Sigmoid colon (tissue), 6 donors: ENCODE measurements at regions not wholly inside any gene's neighbourhood (a gene's known extent, or its start where the extent isn't known, plus 50 kb on each side); places are given as distances from the start of the nearest gene placed in this dataset.

Experiments used
- DNase-seq: peaks from one replicate; pipeline ENCODE4 v3.0.0-alpha.2; 2019
- H3K27ac ChIP-seq, 4 donors: fragments of 200-600 bp; sonication (generic); one replicate each; pipeline ENCODE4 v1.5.1; 2016 to 2019; ENCODE audit warnings: mild to moderate bottlenecking in 1 of 4
- H3K27me3 ChIP-seq, 3 donors: fragments of 200-600 bp; sonication (generic); one replicate each; pipeline ENCODE4 v1.5.1; 2019; ENCODE audit warnings: mild to moderate bottlenecking in 1 of 3
- H3K36me3 ChIP-seq, 4 donors: fragments of 200-600 bp; sonication (generic); one replicate each; pipeline ENCODE4 v1.5.1; 2016 to 2019
- H3K4me1 ChIP-seq, 4 donors: fragments of 200-600 bp; sonication (generic); one replicate each; pipeline ENCODE4 v1.5.1; 2017 to 2019
- H3K4me3 ChIP-seq, 4 donors: fragments of 200-600 bp; sonication (generic); one replicate each; pipeline ENCODE4 v1.5.1; 2017 to 2019; ENCODE audit warnings: mild to moderate bottlenecking in 2 of 4, moderate library complexity in 1 of 4
- H3K9me3 ChIP-seq, 4 donors: fragments of 200-600 bp in 3 of 4; sonication (generic) in 3 of 4; one replicate each; pipeline versions ENCODE4 v1.5.1 to v1.6.1; 2013 to 2019
- EP300 ChIP-seq, 4 donors: sonication (generic); formaldehyde crosslinking; IDR thresholded peaks; one replicate each; pipeline ENCODE4 v1.6.1; 2017; ENCODE audit warnings: antibody characterized with exemption in 4 of 4
- POLR2A ChIP-seq, 2 donors: fragments of 450-650 bp; IDR thresholded peaks; one replicate each; pipeline ENCODE4 v1.6.1; 2016; ENCODE audit warnings: antibody characterized with exemption in 2 of 2, mild to moderate bottlenecking in 2 of 2, moderate library complexity in 2 of 2
- POLR2AphosphoS5 ChIP-seq, 4 donors: sonication (generic); formaldehyde crosslinking; IDR thresholded peaks; one replicate each; pipeline ENCODE4 v1.6.1; 2017; ENCODE audit warnings: antibody characterized with exemption in 4 of 4
- WGBS, 2 donors: extraction: QIAGEN DNeasy Blood & Tissue Kit; methylation state at CpG; one replicate each; pipeline ENCODE4 v1.1.7; 2013; 5-methylcytosine and 5-hydroxymethylcytosine counted together
- intact Hi-C: fragments of 100-400 bp; cut with DNase I; formaldehyde crosslinking; loops from one replicate; pipeline ENCODE4 v1.15.1; 2023
- TF ChIP-seq, protein P1 (sequence below), 4 experiments: fragments of 450-650 bp in 3 of 4; fragments of 200-600 bp in 1 of 4; IDR thresholded peaks; one replicate each; pipeline ENCODE4 v1.5.1; 2016 to 2019; ENCODE audit warnings: antibody characterized with exemption in 4 of 4, mild to moderate bottlenecking in 3 of 4, moderate library complexity in 2 of 4
- donor health status: healthy with polysubstance abuse.
- donor health status: healthy.

- TF ChIP-seq POLR2AphosphoS5 (IDR thresholded peaks at IDR 0.05) (no peak), POLR2A (IDR thresholded peaks at IDR 0.05) (no peak), EP300 (IDR thresholded peaks at IDR 0.05) (no peak)
- TF ChIP-seq, protein P1, sequence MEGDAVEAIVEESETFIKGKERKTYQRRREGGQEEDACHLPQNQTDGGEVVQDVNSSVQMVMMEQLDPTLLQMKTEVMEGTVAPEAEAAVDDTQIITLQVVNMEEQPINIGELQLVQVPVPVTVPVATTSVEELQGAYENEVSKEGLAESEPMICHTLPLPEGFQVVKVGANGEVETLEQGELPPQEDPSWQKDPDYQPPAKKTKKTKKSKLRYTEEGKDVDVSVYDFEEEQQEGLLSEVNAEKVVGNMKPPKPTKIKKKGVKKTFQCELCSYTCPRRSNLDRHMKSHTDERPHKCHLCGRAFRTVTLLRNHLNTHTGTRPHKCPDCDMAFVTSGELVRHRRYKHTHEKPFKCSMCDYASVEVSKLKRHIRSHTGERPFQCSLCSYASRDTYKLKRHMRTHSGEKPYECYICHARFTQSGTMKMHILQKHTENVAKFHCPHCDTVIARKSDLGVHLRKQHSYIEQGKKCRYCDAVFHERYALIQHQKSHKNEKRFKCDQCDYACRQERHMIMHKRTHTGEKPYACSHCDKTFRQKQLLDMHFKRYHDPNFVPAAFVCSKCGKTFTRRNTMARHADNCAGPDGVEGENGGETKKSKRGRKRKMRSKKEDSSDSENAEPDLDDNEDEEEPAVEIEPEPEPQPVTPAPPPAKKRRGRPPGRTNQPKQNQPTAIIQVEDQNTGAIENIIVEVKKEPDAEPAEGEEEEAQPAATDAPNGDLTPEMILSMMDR (IDR thresholded peaks at IDR 0.05): no peak
- no peaks in the 10 kb centered on the region for H3K36me3 ChIP-seq
- H3K27ac ChIP-seq: no peak overlapping the region
- intact Hi-C loops: no loop called here
- no peaks in the 10 kb centered on the region for H3K9me3 ChIP-seq
- no peaks in the 10 kb centered on the region for H3K4me1 ChIP-seq
- H3K27me3 ChIP-seq: no peaks in the 10 kb centered on the region
- 54 to 70% methylated on average over 4 of the region's 4 CpGs for WGBS, 2 donors
- H3K4me3 ChIP-seq: no peak overlapping the region
- no peak for DNase-seq
These were observed 203.0 kb upstream of the GPR101 start for GRCh38 chrX:137236837-137237236.

DNA sequence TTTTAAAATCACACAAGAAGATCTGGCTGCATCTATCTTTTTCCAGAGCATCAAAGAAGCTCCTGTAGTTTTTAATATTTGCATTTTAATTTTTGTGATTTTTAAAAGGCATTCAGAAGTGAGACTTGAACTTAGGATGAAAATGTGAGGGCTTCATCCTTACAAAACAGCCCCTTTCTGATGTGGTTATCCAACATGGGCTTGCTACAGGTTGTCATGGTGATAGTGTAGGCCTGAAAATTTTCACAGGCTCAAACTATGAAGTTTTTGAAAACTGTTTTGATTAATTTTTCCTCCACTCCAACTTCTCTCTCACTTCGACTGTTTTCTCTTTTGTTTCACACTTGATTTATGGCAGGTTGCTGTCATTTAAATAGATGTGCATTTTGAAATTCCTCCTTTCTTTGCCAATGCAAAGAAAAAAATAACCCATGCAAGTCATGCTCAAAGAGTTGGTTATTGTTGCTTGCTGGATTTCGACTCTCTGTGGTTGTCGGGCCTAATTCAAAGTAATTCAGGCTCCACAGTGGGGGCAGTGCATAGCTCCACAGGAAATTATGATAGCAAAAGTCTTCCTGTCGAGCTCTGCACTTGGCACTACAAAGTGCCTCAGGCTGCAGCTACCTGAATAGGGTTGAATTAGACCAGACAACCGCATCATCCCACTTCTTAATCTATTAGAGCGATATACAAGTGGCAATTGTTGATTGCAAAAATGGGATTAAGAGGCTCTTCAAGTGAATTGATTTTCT is 201.0 kb upstream of the GPR101 start:
- DNase-seq: no peak
- TF ChIP-seq POLR2A (IDR thresholded peaks at IDR 0.05): no peak
- TF ChIP-seq, protein P1 (IDR thresholded peaks at IDR 0.05): no peak
- TF ChIP-seq POLR2AphosphoS5 (IDR thresholded peaks at IDR 0.05): no peak
- no peak for TF ChIP-seq EP300 (IDR thresholded peaks at IDR 0.05)
- 40 to 60% methylated on average over 6 of the region's 6 CpGs for WGBS, 2 donors

DNA sequence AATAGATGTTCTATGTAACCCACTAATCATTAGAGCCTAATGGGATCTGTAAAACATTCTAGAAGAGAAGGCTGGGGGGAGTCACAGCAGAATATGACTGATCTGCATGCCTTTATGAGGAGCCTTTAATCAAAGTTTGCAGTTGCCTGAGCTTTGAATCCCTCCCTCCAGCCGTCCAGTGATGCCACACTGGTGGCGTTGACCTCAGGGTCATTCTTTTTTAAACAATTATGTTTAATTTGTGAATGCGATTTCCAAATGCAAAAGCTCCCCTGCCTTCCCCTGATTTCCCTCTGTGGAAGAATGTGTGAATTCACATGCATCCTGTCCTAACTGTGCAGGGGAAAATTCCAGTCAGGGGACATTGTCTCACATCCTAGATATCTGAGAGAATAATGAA is 199.7 kb upstream of the GPR101 start:
- intact Hi-C loops: no loop called here
- H3K27me3 ChIP-seq: no peaks in the 10 kb centered on the region
- H3K9me3 ChIP-seq: no peaks in the 10 kb centered on the region
- H3K4me3 ChIP-seq: no peak overlapping the region
- no peaks in the 10 kb centered on the region for H3K4me1 ChIP-seq
- no peak overlapping the region for H3K27ac ChIP-seq
- TF ChIP-seq EP300 (IDR thresholded peaks at IDR 0.05): no peak
- TF ChIP-seq POLR2A (IDR thresholded peaks at IDR 0.05): no peak
- TF ChIP-seq, protein P1 (IDR thresholded peaks at IDR 0.05): no peak
- TF ChIP-seq POLR2AphosphoS5 (IDR thresholded peaks at IDR 0.05): no peak
- DNase-seq: no peak
- 45 to 76% methylated on average over 3 of the region's 3 CpGs for WGBS, 2 donors
- H3K36me3 ChIP-seq: no peaks in the 10 kb centered on the region

More for the DNA sequence above, 201.0 kb upstream of the GPR101 start:
- H3K27me3 ChIP-seq: no peaks in the 10 kb centered on the region
- H3K4me3 ChIP-seq: no peak overlapping the region
- intact Hi-C loops: no loop called here
- no peaks in the 10 kb centered on the region for H3K36me3 ChIP-seq
- H3K27ac ChIP-seq: no peak overlapping the region
- H3K4me1 ChIP-seq: no peaks in the 10 kb centered on the region
- H3K9me3 ChIP-seq: no peaks in the 10 kb centered on the region

- intact Hi-C loops: no loop called here
- Histone ChIP-seq H3K27ac (no peak overlapping the region), H3K36me3 (no peaks in the 10 kb centered on the region), H3K9me3 (no peaks in the 10 kb centered on the region), H3K4me3 (no peak overlapping the region), H3K4me1 (no peaks in the 10 kb centered on the region), H3K27me3 (no peaks in the 10 kb centered on the region)
- TF ChIP-seq EP300 (IDR thresholded peaks at IDR 0.05): no peak
- no peak for TF ChIP-seq POLR2AphosphoS5 (IDR thresholded peaks at IDR 0.05)
- TF ChIP-seq, protein P1 (IDR thresholded peaks at IDR 0.05): no peak
- TF ChIP-seq POLR2A (IDR thresholded peaks at IDR 0.05): no peak
- no peak for DNase-seq
- 79 to 80% methylated on average over 2 of the region's 2 CpGs for WGBS, 2 donors
These were observed 193.4 kb upstream of the GPR101 start for GRCh38 chrX:137227151-137227550.

DNA sequence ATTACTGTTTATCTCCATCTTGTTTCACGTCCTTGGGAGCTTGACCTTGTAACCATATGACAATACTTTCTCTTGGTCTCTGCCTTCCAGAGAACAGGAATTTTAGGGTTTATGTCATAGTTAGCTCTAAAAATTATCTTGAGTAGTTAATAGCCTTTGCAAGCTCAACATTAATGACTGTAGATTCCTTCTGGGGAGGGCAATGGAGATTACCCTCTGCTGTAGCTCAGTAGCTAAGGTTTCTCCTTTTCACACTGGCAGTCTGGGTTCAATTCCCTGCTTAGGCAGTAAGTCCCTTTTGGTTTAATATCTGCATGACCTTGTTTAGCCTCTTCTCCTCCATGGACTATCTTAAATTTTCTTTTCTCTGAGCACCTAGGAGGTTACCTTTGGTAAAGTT is 181.7 kb upstream of the GPR101 start:
- Histone ChIP-seq H3K36me3 (no peaks in the 10 kb centered on the region), H3K9me3 (no peaks in the 10 kb centered on the region), H3K27ac (no peak overlapping the region), H3K27me3 (no peaks in the 10 kb centered on the region), H3K4me3 (no peak overlapping the region), H3K4me1 (no peaks in the 10 kb centered on the region)
- intact Hi-C loops: no loop called here
- TF ChIP-seq POLR2AphosphoS5 (IDR thresholded peaks at IDR 0.05): no peak
- no peak for TF ChIP-seq POLR2A (IDR thresholded peaks at IDR 0.05)
- TF ChIP-seq, protein P1 (IDR thresholded peaks at IDR 0.05): no peak
- TF ChIP-seq EP300 (IDR thresholded peaks at IDR 0.05): no peak
- DNase-seq: no peak
- 73 to 84% methylated on average over 1 of the region's 1 CpG for WGBS, 2 donors
